LNCaP clone FGC (cell line): ENCODE measurements at regions not wholly inside any gene's neighbourhood (a gene's known extent, or its start where the extent isn't known, plus 50 kb on each side); places are given as distances from the start of the nearest gene placed in this dataset.

Experiments
- DNase-seq: peaks from one replicate; pipeline ENCODE4 v3.0.0-alpha.2; 2011; ENCODE audit warnings: low read depth
- H3K4me3 ChIP-seq: 2 replicates; pipeline ENCODE4 v1.5.1; 2011; ENCODE audit warnings: mild to moderate bottlenecking, low read depth, low read length, control low read depth
- CTCF ChIP-seq: IDR thresholded peaks from 2 replicates; pipeline ENCODE4 v1.5.1; 2012; ENCODE audit warnings: mild to moderate bottlenecking; ENCODE audit not compliant: control insufficient read depth, insufficient read depth; ENCODE audit errors: extremely low read depth

GRCh38 chr15:29635513-29636098 lies 186.7 kb downstream of the TJP1 start:
- no peak for DNase-seq
- no peak overlapping the region for H3K4me3 ChIP-seq
- no peak for TF ChIP-seq CTCF

GRCh38 chr15:29633971-29634370 lies 188.3 kb downstream of the TJP1 start:
- DNase-seq, result no peak
- no peak for TF ChIP-seq CTCF
- no peak overlapping the region for H3K4me3 ChIP-seq

GRCh38 chr15:29632671-29633406 lies 189.4 kb downstream of the TJP1 start:
- H3K4me3 ChIP-seq, result no peak overlapping the region
- no peak for DNase-seq
- no peak for TF ChIP-seq CTCF

GRCh38 chr15:29631076-29632070 lies 190.9 kb downstream of the TJP1 start:
- no peak for DNase-seq
- H3K4me3 ChIP-seq, result no peak overlapping the region
- no peak for TF ChIP-seq CTCF

- no peak for TF ChIP-seq CTCF
- no peak overlapping the region for H3K4me3 ChIP-seq
- DNase-seq, result no peak
Measured at GRCh38 chr15:29624271-29624670, 198.0 kb downstream of the TJP1 start.

GRCh38 chr15:29623116-29623639 lies 199.1 kb downstream of the TJP1 start:
- H3K4me3 ChIP-seq, result no peak overlapping the region
- TF ChIP-seq CTCF, result no peak
- no peak for DNase-seq
